ENCODE measurements at regions not wholly inside any gene's neighbourhood (a gene's known extent, or its start where the extent isn't known, plus 50 kb on each side); places are given as distances from the start of the nearest gene placed in this dataset.
A peak's percentile ranks its signal among the peaks of the same experiment; 100 is the strongest.
"Not testable (repeated sequence)": the region's sequence is repeated elsewhere in the genome, so short reads cannot be mapped to it uniquely, and the experiment has no call there.

GRCh38 chr20:48455651-48456365 is 372.0 kb downstream of the PREX1 start:
- intact Hi-C loops (cut with DNase I): no loop called here
- DNase-seq (no peak), ATAC-seq (no peak)

GRCh38 chr20:48454671-48455490 is 372.9 kb downstream of the PREX1 start:
- no peak for ATAC-seq
- intact Hi-C loops (cut with DNase I): no loop called here
- no peak for DNase-seq

- ATAC-seq (no peak), DNase-seq (no peak)
- intact Hi-C loops (cut with DNase I): no loop called here
Observed at GRCh38 chr20:48453477-48454093, 374.2 kb downstream of the PREX1 start.

- ATAC-seq (no peak), DNase-seq (no peak)
- intact Hi-C loops (cut with DNase I): no loop called here
Observed at GRCh38 chr20:48451401-48451800, 376.4 kb downstream of the PREX1 start.

- ATAC-seq: peak in 1 of 2 donors; percentile 58
- intact Hi-C loops (cut with DNase I): no loop called here
Observed at GRCh38 chr20:48448666-48449600, 378.9 kb downstream of the PREX1 start.

GRCh38 chr20:48447456-48447855 is 380.3 kb downstream of the PREX1 start:
- intact Hi-C loops (cut with DNase I): no loop called here
- ATAC-seq (no peak), DNase-seq (no peak)

More at GRCh38 chr20:48448666-48449600, 378.9 kb downstream of the PREX1 start:
- no peak for DNase-seq

GRCh38 chr20:48445827-48446226 is 382.0 kb downstream of the PREX1 start:
- DNase-seq (no peak), ATAC-seq (no peak)
- intact Hi-C loops (cut with DNase I): no loop called here

- DNase-seq: no peak
- intact Hi-C loops (cut with DNase I): no loop called here
- no peak for ATAC-seq
Observed at GRCh38 chr20:48444249-48444648, 383.6 kb downstream of the PREX1 start.

GRCh38 chr20:48440916-48441315 is 386.9 kb downstream of the PREX1 start:
- intact Hi-C loops (cut with DNase I): no loop called here
- DNase-seq: no peak
- no peak for ATAC-seq

GRCh38 chr20:48440261-48440660 is 387.5 kb downstream of the PREX1 start:
- DNase-seq; ATAC-seq; intact Hi-C loops (cut with DNase I): not testable (repeated sequence)

- DNase-seq: no peak
- intact Hi-C loops (cut with DNase I): no loop called here
- ATAC-seq: no peak
Observed at GRCh38 chr20:48437146-48437545, 390.7 kb downstream of the PREX1 start.

- intact Hi-C loops (cut with DNase I); DNase-seq; ATAC-seq: not testable (repeated sequence)
Observed at GRCh38 chr20:48436609-48437008, 391.2 kb downstream of the PREX1 start.

GRCh38 chr20:48433178-48433577 is 394.6 kb downstream of the PREX1 start:
- intact Hi-C loops (cut with DNase I): no loop called here
- no peak for ATAC-seq
- DNase-seq: no peak

- ATAC-seq: no peak
- intact Hi-C loops (cut with DNase I): no loop called here
- no peak for DNase-seq
Observed at GRCh38 chr20:48432494-48432832, 395.3 kb downstream of the PREX1 start.

- ATAC-seq (no peak), DNase-seq (no peak)
- intact Hi-C loops (cut with DNase I): no loop called here
Observed at GRCh38 chr20:48431653-48432493, 395.9 kb downstream of the PREX1 start.

GRCh38 chr20:48426630-48427029 is 401.2 kb downstream of the PREX1 start:
- DNase-seq (no peak), ATAC-seq (no peak)
- intact Hi-C loops (cut with DNase I): no loop called here

- ATAC-seq (no peak), DNase-seq (no peak)
- intact Hi-C loops (cut with DNase I): no loop called here
Observed at GRCh38 chr20:48425817-48426612, 401.8 kb downstream of the PREX1 start.

GRCh38 chr20:48425321-48425720 is 402.5 kb downstream of the PREX1 start:
- DNase-seq (no peak), ATAC-seq (no peak)
- intact Hi-C loops (cut with DNase I): no loop called here

Data from left cardiac atrium (tissue), 4 donors.